Forelimb muscle (tissue), 1 donor: ENCODE measurements at regions not wholly inside any gene's neighbourhood (a gene's known extent, or its start where the extent isn't known, plus 50 kb on each side); places are given as distances from the start of the nearest gene placed in this dataset.
"Not testable (repeated sequence)": the region's sequence is repeated elsewhere in the genome, so short reads cannot be mapped to it uniquely, and the experiment has no call there.

Source experiments
- DNase-seq: peaks from one replicate; pipeline ENCODE4 v3.0.0-alpha.2; 2013; ENCODE audit warnings: low read depth

DNA sequence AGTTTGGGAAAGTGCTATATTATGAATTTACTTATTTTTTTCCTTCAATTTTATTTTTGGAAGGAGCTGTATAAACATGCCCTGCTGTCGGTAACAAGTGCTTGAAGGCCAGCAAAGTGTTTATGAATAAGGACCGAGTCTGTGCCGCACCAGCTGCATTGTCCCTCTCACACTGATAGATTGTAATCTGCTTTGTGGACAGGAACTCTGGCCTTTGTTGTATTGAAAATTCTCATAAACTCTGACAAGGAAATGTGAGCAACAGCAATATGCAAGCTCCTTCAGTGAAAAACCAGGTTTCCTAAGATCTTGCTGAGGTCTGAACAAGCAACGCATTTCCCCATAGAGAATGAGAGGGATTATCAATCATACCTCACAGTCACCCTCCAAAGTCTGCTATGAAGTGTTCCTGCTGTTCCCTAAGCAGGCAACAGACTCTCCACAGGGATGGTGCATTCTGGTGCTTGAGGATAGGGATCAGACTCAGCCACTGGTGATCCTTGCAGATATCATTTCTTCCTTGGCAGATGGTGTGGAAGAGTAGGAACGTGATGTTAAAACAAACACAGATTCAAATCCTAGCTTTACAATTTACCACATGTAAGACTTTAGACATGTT lies 109.6 kb downstream of the KCNJ2 start:
- DNase-seq = no peak

DNA sequence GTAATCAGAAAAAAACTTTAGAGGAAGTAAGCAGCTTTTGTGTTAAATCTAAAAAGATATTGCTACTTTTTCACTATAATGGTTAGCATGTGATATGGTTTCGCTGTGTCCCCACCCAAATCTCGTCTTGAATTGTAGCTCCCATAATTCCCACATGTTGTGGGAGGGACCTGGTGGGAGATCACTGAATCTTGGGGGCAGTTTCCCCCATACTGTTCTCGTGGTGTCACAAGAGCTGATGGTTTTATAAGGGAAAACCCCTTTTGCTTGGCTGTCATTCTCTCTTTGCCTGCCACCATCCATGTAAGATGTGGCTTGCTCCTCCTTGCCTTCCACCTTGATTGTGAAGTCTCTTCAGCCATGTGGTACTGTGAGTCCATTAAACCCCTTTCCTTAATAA lies 117.1 kb downstream of the KCNJ2 start:
- DNase-seq = no peak

DNA sequence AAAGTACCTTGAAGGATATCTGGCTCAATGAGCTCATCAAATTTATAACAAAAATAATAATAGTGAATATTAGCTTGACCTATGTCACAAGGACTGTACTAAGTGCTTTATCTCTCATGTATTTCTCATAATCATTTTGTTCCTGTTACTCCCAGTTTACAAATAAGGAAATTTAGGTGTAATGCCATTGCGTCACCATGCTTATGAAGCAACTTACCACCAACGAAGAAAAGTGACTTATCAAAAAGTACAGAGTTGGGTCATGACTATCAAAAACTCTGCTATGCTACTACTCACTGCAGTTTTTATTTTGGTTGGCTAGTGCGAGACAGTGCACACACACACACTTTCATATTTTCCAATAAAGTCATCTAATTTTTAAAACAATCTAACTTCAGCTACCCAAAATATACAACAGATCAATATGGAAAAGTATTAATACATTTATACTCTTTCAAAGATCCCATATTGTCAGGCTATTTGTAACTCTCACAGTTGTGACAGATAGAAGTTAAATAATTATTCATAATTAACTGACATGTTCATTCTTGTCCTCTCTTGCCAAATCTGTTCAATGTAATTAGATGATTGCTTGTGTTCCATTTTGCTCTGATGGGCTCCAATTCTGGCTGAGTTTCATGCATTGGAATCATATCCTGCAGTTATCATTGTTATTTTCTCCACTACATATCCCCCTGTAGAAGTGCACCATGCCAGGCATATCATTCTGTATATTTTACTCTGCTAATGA lies 119.4 kb downstream of the KCNJ2 start:
- DNase-seq = no peak

DNA sequence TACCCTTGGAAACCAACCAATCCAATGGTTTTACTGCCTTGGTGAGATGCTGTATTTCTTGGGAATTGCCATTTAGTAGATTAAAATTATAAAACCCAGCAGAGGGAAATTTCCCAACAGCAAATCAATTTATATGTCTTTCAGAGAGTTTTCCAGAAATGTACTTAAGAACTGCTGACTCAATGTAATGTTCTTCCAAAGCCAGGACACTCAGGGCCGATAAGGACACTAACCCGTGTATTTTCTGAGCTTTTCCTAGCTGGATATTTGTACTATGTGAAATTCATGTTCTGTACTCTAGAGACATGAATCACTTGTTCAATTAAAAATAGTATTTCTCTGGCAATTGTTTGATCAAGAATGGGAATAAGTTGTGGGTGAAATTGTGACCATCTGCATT lies 121.4 kb downstream of the KCNJ2 start:
- no peak for DNase-seq

DNA sequence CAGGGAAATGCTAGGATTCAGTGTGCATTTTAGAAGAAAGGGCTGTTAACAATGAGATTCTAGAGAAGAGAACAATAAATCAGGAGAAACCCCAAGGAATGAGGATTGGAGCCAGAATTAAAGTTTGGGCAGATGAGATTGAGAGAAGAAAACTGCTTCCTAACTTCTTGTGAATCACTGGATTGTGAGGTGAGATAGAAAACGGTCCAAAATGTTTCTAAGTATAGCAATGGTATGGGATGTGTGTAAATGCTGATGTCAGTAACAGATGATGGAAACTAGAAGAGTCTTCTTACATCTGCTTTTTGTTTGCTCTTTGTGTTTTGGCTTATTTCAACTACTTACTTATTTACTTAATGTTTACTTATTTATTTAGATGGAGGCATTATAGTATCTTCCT lies 123.0 kb downstream of the KCNJ2 start:
- no peak for DNase-seq

DNA sequence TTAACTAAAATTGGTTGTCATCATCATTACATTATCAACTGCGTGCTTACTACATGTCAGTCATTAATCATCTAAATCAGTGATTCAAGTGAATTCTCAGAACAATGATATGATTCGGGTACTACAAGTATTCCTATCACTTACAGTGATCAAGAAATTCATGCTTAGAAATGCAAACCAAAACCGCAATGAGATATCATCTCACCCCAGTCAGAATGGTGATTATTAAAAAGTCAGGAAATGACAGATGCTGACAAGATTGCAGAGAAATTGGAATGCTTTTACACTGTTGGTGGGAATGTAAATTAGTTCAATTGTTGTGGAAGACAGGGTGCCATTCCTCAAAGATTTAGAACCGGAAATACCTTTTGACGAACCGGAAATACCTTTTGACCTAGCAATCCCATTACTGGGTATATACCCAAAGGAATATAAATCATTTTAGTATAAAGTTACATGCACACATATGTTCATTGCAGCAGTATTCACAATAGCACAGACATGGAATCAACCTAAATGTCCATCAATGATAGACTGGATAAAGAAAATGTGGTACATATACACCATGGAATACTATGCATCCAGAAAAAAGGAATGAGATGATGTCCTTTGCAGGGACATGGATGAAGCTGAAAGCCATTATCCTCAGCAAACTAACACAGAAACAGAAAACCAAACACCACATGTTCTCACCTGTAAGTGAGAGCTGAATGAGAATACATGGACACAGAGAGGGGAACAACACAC lies 124.4 kb downstream of the KCNJ2 start:
- not testable (repeated sequence) for DNase-seq

DNA sequence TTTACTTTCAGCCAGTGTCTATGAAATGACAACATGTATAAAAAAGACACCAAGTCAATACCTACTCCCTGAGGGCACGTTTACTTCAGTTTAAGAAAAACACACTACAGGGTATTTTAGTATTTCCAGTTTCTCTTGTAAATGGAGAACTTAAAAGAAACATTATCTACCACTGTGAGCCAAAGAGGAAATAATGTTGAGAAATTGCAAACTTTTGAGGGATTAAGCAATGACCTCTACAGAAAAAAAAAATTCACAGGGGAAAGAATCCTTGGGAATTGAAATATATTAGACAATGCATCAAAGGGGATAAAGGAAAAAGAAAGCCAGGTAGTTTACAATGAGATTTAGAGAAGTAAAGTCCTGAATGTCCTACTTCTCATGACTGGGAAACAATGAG lies 126.0 kb downstream of the KCNJ2 start:
- DNase-seq = no peak

DNA sequence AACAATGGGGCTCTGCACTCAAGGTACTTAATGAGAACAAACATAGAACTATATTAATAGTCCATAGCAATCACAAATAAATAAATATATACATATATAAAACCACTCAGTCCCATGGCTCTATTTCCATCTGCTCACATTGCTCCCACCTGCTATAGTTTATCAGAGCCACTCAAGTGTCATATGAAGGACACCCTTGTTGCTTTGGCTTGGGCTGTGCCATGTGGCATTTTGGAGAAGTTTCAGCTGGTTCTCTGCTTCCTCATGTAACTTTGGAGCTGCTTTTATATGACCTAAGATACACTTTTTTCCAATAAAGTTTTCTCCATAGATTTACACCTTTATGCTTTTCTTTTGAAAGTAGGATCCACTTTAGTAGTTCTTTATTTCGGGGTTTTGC lies 126.4 kb downstream of the KCNJ2 start:
- DNase-seq = no peak

DNA sequence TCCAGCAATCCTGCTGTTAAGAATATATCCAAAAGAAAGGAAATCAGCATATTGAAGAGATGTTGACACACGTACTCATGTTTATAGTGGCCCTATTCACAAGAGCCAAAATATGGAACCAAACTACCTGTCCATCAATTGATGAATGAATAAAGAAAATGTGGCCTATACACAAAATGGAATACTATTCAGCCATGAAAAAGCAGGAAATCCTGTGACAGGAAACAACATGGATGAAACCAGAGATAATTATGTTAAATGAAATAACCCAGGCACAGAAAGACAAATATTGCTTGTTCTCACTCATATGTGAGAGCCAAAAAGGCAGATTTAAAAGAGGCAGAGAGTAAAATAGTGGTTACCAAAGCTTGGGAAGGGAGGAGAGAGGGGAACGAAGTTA lies 127.1 kb downstream of the KCNJ2 start:
- no peak for DNase-seq

DNA sequence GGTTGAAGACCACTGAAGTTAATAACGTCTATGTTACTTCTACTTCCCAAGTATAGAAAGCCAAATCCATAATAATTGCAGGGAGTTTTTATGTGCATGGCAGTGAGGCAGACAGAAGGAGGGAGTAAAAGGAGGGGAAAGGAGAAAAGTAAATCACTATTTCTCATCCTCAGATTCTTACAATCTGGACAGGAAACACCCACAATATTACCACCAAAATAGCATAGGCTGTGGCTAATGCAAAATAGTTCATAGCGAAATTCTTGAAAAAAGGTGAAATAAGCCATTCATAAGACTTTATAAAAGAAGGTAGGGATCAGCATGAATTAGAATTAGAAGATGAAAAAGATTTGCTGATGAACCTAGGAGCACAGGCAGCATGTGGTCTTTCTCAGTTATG lies 128.1 kb downstream of the KCNJ2 start:
- no peak for DNase-seq

DNA sequence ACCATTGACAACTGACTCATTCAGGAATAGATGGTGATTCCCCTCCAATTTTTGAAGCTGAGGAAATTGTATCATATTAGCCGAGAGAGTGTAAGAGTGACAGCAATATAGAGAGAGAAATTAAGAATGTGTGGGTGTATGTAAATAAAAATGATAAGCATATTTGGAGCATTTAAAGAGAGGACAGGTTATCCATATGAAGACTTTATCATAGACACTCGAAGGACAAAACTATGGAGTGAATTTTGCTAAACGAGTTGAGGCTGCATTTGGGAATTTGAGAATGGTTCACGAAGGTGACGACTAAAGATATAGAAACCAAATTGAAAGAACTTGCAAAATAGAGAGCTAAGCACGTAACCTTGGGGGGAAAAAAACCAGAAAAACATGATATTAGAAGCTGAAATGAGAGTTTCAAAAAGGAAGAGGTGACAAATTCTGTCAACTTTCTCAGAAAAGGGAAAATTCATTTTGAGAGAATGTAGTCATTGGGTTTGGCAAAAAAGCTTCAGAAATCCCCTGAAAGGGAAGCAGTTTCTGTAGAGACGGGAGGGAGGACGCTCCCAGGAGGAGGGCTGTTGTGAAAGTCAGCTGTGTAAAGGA lies 129.7 kb downstream of the KCNJ2 start:
- DNase-seq = no peak

DNA sequence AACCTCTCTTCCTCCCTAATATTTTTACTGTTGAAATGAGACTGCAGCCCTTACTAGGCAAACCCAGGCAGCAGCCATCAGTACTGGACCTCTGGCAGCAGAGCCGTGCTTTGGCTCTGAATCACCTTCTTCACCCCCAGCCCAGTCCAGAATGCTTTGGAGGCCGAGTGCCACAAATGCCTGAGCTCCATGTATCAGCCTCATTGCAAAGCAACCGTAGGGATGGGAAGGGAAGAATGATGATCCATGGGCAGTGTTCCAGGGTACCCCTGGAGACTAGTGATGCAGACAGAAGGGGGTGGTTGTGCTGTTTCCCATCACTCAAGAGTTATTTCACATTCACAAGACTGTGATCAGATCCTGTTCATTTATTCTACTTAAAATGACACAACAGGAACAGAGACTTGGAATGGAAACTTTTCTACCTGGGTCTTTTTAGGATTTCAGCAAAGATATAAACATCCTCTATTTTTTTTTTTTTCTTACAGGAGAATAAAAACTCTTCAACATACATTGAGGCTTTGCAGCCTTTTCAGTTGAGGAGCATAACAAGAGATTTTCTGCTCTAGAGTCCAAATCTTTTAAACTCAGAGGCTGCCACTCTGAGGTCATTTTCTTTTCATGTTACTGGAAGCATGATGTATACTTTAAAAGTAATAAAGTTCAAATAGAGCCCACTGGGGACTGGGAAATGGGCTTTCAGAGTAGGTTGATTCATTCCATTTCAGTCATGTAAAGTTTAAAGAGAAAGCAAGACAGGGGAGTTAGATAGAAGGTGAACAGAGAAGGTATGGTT lies 138.3 kb downstream of the KCNJ2 start:
- DNase-seq = no peak

DNA sequence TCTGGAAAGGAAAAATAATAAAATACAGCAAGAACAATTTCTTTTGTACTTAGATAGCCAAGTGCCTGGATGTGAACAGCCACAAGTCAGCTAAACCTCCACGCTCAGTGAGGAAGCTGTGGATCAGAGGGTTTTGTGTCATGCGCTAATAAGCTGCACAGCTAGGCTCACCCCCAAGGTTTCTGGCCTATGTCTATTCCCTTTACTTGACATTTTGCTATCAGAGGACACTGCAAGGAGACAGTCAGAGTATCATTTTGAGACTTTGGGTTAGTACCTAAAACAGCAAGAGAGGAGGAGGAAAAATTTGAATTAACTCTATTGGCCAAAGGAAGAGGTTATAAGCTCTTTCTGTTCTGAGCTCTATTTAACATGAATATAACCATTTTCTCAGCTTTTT lies 139.3 kb downstream of the KCNJ2 start:
- DNase-seq = no peak

DNA sequence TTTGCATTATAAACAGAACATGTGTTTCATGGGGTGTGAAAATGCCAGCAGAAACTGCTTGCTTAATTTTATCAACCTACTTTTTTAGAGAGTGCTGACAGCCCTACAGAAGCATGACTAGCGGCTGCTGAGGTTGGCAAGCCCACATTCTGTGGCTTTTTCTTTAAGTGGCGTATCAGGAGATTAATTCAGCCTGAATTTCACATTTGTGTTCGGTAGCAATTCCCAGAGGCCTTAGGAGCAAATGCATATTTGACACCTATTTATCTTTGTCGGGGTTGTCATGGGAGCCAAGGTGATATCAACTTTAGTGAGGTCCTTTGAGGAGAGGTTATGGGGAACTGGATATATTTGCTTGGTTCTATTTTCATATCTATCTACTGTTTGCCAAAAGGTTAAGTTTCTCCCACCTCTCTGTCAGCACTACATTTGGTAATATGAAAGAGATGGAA lies 140.9 kb downstream of the KCNJ2 start:
- no peak for DNase-seq

DNA sequence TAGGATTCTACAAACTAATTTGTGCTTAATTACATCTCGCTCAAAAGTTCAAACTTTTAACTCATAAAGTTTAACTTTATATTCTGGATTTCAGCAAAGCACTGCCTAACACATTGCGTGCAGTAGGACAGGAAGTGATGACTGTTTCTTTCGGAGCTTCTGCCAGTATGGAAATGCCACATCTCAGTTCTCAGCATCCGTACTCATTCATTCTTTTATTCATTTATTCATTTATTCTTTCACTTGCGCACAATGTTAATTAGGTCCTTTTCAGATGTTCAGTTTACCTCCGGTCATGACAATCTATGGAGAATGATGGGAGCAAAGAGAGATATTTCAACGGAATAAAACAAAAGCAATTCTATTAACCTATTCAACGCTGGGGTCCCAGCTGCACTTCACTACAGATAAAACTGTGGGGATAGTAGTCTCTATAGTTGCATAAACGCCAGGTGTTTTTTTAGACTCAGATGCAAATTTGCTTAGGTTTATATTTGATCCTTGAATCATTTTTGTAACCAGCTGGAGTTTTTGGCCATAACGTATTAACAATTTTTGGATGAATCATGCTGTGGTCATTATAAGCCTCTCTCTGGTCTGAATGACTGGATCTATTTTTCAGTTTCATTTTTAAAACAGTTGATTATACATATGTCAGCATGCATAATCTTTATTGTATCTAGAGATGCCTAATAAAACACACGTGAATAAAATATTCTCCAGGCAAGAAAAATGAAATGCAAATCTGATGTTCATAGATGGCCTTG lies 143.9 kb downstream of the KCNJ2 start:
- no peak for DNase-seq

DNA sequence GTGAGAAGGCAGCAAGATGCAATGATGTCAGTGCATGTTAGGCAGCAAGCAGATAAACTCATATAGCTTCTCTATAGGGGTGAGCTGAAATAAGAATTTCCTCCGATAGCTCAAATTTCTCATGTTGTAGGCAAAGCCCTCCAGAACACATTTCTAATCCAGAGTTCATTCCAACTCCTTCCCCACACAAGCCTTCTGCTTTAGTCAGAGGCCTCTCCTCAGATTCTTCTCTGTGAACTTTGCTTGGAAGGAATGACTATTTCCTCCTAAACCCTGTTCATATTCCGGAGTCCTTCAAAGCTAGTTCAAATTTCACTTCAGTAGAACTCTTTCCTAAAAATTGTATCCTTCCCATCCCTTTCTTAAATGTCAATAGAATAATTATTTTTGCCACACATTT lies 144.8 kb downstream of the KCNJ2 start:
- DNase-seq = no peak

DNA sequence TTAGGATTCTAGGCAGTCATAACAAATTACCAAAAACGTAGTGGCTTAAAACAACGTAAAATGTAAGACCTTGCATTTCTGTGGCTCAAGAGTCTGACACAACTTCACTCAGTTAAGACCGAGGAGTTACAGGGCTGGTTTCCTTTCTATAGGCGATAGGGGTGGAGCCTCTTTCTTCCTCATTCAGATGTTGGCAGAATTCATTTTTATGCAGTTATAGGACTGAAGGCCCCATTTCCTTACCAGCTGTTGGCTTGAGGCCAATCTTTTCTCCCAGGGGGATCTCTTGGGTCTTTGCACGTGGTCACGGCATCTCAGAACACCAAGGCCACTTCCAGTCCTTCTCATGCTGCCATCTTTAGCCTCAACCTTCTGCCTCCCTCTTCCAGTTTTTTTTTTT lies 145.2 kb downstream of the KCNJ2 start:
- DNase-seq = no peak

DNA sequence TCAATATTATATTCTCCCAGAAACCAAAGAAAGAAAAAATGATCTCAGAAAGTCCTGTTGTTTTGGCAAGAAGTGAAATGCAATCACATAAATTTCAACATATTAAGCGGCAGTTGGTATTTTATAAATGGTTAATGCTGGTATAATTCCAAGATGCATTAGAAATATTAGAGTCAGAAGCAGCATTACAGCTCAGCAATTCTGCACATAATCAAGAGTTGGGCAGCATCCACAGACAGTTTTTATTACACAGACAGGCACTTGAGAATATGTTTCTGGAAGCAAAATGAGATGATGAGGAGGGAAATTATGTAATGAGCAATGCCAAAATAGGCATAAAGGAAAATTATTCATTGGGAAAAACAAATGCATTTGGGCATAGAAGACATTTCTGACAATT lies 148.1 kb downstream of the KCNJ2 start:
- no peak for DNase-seq

DNA sequence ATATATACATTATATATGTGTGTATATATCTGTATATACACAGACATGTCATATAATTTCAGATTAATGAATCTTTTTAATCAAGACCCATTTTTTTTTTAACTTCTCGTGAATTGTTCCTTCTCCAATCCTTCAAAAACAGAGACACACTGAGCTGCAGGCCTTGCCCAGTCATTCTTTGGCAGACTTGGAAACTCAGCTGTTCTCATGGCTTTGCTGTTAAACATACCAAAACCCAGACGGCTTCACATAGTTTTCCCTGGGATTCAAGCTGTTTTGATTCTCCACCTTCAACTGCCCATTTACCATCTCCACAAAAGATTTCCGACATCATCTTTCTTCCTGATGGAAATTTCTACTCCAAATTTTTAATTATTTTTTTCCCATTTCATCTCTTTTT lies 148.7 kb downstream of the KCNJ2 start:
- DNase-seq = no peak

DNA sequence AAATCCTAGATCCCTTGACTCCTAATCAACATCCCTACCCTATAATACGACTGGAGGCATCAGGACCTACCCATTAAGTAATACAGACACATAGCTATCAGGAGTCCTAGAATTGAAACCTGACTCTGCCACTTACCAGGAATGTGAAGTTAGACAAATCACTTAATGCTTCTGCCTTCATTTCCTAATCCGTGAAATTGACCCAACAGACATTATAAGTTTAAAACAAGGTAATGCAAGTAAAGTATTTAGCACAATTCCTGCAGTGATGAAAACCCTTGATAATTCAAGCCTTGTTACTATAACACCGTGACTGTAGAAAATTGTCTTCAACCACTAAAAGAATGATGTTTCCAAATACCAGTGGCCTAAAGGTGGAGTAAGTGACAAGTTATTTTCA lies 150.2 kb downstream of the KCNJ2 start:
- no peak for DNase-seq
